ENCODE measurements at regions not wholly inside any gene's neighbourhood (a gene's known extent, or its start where the extent isn't known, plus 50 kb on each side); places are given as distances from the start of the nearest gene placed in this dataset.

DNA sequence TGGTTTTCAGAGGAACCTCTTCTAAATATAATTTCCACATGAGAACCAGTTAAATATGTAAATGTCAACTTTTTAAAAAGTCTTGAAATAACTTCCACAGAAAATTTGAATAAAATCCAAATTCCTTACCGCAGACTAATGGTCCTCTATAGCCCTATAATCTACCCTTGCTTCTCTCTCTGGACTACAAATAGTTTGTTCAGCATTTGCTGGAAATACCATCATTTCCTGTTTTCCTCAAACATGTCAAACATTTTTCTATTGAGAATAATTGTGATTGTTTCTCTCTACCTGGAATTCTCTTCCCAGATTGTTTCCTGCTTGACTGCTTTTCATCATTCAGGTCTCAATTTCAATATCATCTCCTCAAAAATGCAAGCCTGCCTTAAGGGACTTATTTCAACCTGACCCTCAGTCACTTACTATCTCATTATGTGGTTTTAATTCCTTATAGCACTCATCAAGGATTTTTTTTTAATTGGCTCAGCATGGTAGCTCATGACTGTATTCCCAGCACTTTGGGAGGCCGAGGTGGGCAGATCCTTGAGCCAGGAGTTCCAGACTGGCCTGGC is 898.9 kb upstream of the MIR17HG start:
- Histone ChIP-seq H3K36me3 (ENCODE audit: control insufficient read depth in 4 of 4, insufficient read depth in 3 of 4, low read depth in 1 of 4, low read length in 3 of 4) (no peaks in the 10 kb centered on the region), H3K9ac (ENCODE audit: low read depth in 1 of 2, low read length in 2 of 2) (no peak overlapping the region), H3K9me3 (ENCODE audit: control insufficient read depth in 4 of 4, low read length in 3 of 4) (no peaks in the 10 kb centered on the region), H3K27me3 (ENCODE audit: control insufficient read depth in 4 of 4, insufficient read depth in 4 of 4, low read length in 3 of 4) (no peaks in the 10 kb centered on the region), H3K4me3 (ENCODE audit: low read depth in 1 of 3, low read length in 3 of 3) (no peak overlapping the region), H3K27ac (ENCODE audit: low read depth in 1 of 2, low read length in 2 of 2) (no peak overlapping the region), H3K4me1 (ENCODE audit: control insufficient read depth in 4 of 4, insufficient read depth in 4 of 4, low read length in 3 of 4) (no peaks in the 10 kb centered on the region)
- WGBS: 72% methylated on average over 2 of the region's 2 CpGs
- no peak for TF ChIP-seq YY1 (IDR thresholded peaks at IDR 0.05)
- TF ChIP-seq RXRA (IDR thresholded peaks at IDR 0.05): no peak
- TF ChIP-seq JUND (IDR thresholded peaks at IDR 0.05): no peak
- TF ChIP-seq GABPA (IDR thresholded peaks at IDR 0.05 in 1 of 2, conservative IDR thresholded peaks at IDR 0.05 in 1 of 2): no peak
- TF ChIP-seq RAD21 (IDR thresholded peaks at IDR 0.05): no peak
- no peak for TF ChIP-seq HNF4G (IDR thresholded peaks at IDR 0.05)
- TF ChIP-seq, protein P1, sequence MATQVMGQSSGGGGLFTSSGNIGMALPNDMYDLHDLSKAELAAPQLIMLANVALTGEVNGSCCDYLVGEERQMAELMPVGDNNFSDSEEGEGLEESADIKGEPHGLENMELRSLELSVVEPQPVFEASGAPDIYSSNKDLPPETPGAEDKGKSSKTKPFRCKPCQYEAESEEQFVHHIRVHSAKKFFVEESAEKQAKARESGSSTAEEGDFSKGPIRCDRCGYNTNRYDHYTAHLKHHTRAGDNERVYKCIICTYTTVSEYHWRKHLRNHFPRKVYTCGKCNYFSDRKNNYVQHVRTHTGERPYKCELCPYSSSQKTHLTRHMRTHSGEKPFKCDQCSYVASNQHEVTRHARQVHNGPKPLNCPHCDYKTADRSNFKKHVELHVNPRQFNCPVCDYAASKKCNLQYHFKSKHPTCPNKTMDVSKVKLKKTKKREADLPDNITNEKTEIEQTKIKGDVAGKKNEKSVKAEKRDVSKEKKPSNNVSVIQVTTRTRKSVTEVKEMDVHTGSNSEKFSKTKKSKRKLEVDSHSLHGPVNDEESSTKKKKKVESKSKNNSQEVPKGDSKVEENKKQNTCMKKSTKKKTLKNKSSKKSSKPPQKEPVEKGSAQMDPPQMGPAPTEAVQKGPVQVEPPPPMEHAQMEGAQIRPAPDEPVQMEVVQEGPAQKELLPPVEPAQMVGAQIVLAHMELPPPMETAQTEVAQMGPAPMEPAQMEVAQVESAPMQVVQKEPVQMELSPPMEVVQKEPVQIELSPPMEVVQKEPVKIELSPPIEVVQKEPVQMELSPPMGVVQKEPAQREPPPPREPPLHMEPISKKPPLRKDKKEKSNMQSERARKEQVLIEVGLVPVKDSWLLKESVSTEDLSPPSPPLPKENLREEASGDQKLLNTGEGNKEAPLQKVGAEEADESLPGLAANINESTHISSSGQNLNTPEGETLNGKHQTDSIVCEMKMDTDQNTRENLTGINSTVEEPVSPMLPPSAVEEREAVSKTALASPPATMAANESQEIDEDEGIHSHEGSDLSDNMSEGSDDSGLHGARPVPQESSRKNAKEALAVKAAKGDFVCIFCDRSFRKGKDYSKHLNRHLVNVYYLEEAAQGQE (IDR thresholded peaks at IDR 0.05): no peak
- TF ChIP-seq HNF4A (conservative IDR thresholded peaks at IDR 0.05): no peak
- TF ChIP-seq FOXA2 (IDR thresholded peaks at IDR 0.05): no peak
- no peak for TF ChIP-seq NR2F2 (IDR thresholded peaks at IDR 0.05)
- TF ChIP-seq EGR1 (IDR thresholded peaks at IDR 0.05; ENCODE audit: low read depth in 2 of 2): no peak
- TF ChIP-seq, protein P2, sequence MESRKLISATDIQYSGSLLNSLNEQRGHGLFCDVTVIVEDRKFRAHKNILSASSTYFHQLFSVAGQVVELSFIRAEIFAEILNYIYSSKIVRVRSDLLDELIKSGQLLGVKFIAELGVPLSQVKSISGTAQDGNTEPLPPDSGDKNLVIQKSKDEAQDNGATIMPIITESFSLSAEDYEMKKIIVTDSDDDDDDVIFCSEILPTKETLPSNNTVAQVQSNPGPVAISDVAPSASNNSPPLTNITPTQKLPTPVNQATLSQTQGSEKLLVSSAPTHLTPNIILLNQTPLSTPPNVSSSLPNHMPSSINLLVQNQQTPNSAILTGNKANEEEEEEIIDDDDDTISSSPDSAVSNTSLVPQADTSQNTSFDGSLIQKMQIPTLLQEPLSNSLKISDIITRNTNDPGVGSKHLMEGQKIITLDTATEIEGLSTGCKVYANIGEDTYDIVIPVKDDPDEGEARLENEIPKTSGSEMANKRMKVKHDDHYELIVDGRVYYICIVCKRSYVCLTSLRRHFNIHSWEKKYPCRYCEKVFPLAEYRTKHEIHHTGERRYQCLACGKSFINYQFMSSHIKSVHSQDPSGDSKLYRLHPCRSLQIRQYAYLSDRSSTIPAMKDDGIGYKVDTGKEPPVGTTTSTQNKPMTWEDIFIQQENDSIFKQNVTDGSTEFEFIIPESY (IDR thresholded peaks at IDR 0.05): no peak
- TF ChIP-seq, protein P3, sequence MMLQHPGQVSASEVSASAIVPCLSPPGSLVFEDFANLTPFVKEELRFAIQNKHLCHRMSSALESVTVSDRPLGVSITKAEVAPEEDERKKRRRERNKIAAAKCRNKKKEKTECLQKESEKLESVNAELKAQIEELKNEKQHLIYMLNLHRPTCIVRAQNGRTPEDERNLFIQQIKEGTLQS (IDR thresholded peaks at IDR 0.05): no peak
- no peak for TF ChIP-seq MAX (IDR thresholded peaks at IDR 0.05)
- TF ChIP-seq, protein P4, sequence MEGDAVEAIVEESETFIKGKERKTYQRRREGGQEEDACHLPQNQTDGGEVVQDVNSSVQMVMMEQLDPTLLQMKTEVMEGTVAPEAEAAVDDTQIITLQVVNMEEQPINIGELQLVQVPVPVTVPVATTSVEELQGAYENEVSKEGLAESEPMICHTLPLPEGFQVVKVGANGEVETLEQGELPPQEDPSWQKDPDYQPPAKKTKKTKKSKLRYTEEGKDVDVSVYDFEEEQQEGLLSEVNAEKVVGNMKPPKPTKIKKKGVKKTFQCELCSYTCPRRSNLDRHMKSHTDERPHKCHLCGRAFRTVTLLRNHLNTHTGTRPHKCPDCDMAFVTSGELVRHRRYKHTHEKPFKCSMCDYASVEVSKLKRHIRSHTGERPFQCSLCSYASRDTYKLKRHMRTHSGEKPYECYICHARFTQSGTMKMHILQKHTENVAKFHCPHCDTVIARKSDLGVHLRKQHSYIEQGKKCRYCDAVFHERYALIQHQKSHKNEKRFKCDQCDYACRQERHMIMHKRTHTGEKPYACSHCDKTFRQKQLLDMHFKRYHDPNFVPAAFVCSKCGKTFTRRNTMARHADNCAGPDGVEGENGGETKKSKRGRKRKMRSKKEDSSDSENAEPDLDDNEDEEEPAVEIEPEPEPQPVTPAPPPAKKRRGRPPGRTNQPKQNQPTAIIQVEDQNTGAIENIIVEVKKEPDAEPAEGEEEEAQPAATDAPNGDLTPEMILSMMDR (IDR thresholded peaks at IDR 0.05; ENCODE audit: low read depth, low read length, missing input control): no peak
- no peak for DNase-seq (ENCODE audit: low spot score)

DNA sequence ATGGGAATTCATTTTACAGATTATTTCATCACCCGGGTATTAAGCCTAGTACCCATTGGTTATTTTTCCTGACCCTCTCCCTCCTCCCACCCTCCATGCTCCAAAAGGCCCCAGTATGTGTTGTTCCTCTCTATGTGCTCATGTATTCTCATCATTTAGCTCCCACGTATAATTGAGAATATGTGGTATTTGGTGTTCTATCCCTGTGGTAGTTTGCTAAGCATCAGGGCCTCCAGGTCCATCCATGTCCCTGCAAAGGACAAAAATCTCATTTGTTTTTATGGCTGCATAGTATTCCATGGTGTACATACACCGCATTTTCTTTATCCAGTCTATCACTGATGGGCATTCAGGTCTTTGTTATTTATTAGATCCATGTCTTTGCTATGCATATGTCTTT is 894.1 kb upstream of the MIR17HG start:
- TF ChIP-seq GABPA (IDR thresholded peaks at IDR 0.05 in 1 of 2, conservative IDR thresholded peaks at IDR 0.05 in 1 of 2): no peak
- TF ChIP-seq SP1 (IDR thresholded peaks at IDR 0.05): no peak
- TF ChIP-seq RAD21 (IDR thresholded peaks at IDR 0.05): no peak
- TF ChIP-seq HNF4G (IDR thresholded peaks at IDR 0.05): no peak
- TF ChIP-seq NR2F2 (IDR thresholded peaks at IDR 0.05): no peak
- TF ChIP-seq, protein P2 (IDR thresholded peaks at IDR 0.05): no peak
- TF ChIP-seq MAX (IDR thresholded peaks at IDR 0.05): no peak
- TF ChIP-seq, protein P1 (IDR thresholded peaks at IDR 0.05): no peak
- WGBS: 94% methylated on average over 3 of the region's 3 CpGs
- Histone ChIP-seq H3K27me3 (ENCODE audit: control insufficient read depth in 4 of 4, insufficient read depth in 4 of 4, low read length in 3 of 4) (no peaks in the 10 kb centered on the region), H3K36me3 (ENCODE audit: control insufficient read depth in 4 of 4, insufficient read depth in 3 of 4, low read depth in 1 of 4, low read length in 3 of 4) (no peaks in the 10 kb centered on the region), H3K9ac (ENCODE audit: low read depth in 1 of 2, low read length in 2 of 2) (no peak overlapping the region), H3K9me3 (ENCODE audit: control insufficient read depth in 4 of 4, low read length in 3 of 4) (no peaks in the 10 kb centered on the region), H3K4me3 (ENCODE audit: low read depth in 1 of 3, low read length in 3 of 3) (no peak overlapping the region), H3K27ac (ENCODE audit: low read depth in 1 of 2, low read length in 2 of 2) (no peak overlapping the region), H3K4me1 (ENCODE audit: control insufficient read depth in 4 of 4, insufficient read depth in 4 of 4, low read length in 3 of 4) (no peaks in the 10 kb centered on the region)
- no peak for DNase-seq (ENCODE audit: low spot score)

Data from liver (tissue), 8 donors.